Amniotic stem cell (primary cell): ENCODE measurements at regions not wholly inside any gene's neighbourhood (a gene's known extent, or its start where the extent isn't known, plus 50 kb on each side); places are given as distances from the start of the nearest gene placed in this dataset.

Experiments used
- DNase-seq: peaks from one replicate; lab custom pipeline; 2025; lab: John Stamatoyannopoulos, UW

GRCh38 chr15:98025237-98025636, 64.7 kb downstream of the ARRDC4 start:
- no peak for DNase-seq

DNA sequence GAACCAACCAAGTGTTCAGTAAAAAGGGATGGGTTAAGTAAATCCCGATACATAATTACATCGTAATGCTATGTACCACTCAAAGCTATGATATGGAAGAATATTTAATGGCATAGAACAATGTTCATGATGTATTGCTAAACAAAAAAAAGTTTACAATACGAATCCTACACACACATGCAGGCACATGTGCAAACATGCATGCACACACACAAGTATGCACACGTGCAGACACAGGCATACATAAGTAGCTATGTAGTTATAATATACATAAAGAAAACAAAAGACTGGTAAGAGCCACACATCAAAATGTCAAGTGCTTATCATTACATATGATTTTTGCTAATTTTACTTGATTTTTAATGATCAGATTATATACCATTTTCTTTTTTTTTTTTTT, 74.2 kb downstream of the ARRDC4 start:
- no peak for DNase-seq

DNA sequence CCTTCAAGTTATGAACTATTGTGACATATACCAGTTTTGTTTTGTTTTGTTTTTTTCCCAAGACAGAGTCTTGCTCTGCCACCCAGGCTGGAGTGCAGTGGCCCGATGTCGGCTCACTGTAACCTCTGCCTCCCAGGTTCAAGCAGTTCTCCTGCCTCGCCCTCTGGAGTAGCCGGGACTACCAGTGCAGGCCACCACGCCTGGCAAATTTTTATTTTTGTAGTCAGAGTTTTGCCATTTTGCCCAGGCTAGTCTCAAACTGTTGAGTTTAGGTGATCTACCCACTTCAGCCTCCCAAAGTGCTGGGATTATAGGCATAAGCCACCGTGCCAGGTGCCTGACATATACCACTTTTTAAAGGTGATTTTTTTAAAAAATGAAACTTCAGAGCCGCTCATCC, 74.6 kb downstream of the ARRDC4 start:
- DNase-seq: no peak

- no peak for DNase-seq
These were observed 75.1 kb downstream of the ARRDC4 start for GRCh38 chr15:98035577-98036010.

- no peak for DNase-seq
These were observed 79.1 kb downstream of the ARRDC4 start for GRCh38 chr15:98039596-98039995.

GRCh38 chr15:98040146-98040545, 79.6 kb downstream of the ARRDC4 start:
- no peak for DNase-seq

DNA sequence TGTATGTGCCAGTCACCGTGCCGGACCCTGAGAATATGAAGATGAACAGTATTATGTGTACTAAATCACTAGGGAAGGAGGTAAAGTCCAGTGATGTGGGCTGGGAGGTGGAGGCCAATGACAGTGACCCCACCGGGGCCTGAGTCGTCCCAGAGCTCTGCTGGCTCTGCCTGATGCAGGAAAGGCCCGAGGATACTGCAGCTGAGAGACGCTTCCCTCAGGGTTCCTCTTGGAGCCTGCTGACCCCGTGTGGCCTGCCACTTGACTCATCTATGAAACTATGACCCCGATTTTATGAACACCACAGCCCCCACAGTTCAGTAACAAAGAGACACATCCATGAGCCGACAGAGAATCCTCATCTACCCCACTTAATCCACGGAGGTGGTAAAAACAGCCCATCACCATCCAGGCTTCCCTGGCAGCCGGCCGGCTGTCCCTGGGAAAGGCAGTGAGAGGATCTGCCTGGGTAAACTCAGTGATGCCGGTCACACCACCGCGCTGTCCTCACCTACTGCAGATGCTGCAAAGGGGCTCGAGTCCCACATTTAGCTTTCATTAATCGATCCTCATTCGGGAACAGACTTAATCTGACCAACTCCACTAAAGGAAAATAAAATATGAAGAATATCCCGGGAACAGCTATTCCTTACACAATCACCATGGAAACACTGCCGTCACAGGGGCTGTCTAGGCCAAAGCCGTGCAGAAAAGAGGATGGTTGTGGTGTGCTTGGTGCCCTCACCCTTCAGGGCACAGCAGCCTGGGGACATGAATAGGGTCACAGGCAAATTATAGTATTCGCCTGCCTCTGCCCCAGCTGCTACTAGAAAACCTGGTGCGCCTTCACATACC, 82.9 kb downstream of the ARRDC4 start:
- no peak for DNase-seq

DNA sequence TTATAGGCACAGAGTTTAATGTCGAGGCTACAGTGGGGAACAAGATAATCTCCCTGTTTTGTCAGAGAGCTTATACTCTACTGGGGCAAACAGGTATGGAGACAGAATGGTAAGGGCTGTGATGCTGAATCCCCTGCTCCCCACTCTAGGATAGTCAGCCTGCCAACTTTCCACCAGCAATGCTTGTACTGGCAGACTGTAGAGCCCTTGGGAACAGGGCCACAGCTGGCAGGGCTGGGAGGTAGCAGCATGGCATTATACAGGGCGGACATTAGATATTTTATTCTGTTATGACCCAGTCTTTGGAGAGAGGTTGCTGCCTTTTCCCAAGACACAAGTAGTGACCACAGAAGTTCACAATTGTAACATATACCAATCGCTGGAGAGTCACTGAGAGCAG, 91.2 kb downstream of the ARRDC4 start:
- no peak for DNase-seq

GRCh38 chr15:98057453-98057852, 97.0 kb downstream of the ARRDC4 start:
- DNase-seq: no peak

- no peak for DNase-seq
These were observed 102.4 kb downstream of the ARRDC4 start for GRCh38 chr15:98062869-98063268.

- no peak for DNase-seq
These were observed 102.8 kb downstream of the ARRDC4 start for GRCh38 chr15:98063315-98063714.

DNA sequence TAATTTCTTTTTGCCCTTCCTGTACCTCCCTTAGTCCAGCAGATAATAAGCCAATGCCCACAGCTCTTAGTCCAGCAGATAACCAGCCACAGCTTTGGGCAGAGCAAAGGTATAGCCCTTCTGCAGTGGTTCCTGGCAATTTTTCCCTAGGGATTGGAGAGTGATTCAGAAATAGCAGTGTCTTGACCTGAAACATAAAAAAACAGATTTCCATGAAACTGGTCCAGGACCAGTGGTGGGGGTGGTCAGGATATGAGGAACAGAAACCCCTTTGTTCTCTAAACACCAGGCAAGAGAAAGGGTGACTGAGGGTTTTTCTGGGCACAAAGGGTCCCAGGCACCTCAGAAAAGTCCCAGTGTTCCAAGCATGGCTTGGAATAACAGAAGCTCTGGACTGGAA, 103.4 kb downstream of the ARRDC4 start:
- no peak for DNase-seq

DNA sequence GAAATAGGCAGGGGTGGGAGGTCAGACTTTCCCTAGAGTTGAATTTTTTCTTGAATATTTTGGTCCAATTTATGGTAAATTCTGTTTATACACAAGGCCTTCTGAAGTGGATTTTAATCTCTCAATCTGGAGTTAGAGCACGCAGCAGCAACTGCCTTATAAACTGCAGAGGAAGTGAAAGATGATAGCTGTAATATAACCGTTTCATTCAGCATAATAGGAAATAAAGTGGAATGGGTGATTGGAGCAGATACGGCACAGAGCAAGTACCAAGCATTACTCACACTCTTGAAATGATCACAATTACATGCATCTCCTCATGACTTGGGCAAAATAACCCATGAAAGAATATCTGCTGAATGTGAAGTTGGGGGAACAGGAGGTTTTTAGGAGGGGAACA, 106.8 kb downstream of the ARRDC4 start:
- DNase-seq: no peak

DNA sequence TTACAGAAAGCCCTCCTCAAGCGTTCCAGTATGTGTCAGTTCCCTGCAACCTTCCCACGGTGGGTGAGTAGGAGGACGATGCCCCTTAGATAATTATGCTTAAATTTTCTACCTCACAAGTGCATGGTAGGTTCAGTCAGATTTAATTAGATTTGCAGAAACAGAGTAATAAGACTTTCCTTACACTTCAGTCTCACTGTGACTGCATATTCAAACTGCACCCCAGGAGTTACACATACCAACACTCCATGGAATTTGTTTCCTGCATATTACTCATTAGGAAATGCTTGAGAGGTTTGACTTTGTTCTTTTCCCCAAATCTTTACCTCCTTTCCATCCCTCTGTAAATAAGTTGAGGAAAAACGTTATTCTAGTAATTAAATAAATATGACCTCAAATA, 108.8 kb downstream of the ARRDC4 start:
- DNase-seq: no peak

DNA sequence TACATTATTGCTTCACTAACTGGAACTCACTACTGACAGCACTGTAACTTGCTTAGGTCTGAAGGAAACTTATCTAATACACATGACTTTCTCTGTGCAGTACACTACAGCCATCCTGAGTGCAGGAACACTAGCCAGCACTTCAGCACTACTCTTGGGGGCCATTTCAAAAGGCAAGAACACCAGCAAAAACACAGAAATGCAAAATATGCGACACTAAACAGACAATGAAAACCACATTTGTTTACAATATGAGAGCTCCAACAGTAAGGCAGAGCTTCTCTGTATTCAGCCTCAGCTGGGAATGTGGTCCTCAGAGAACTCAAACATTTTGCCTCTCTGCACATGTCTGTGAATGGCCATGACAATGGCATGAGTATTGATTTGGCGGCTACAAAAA, 109.6 kb downstream of the ARRDC4 start:
- no peak for DNase-seq

DNA sequence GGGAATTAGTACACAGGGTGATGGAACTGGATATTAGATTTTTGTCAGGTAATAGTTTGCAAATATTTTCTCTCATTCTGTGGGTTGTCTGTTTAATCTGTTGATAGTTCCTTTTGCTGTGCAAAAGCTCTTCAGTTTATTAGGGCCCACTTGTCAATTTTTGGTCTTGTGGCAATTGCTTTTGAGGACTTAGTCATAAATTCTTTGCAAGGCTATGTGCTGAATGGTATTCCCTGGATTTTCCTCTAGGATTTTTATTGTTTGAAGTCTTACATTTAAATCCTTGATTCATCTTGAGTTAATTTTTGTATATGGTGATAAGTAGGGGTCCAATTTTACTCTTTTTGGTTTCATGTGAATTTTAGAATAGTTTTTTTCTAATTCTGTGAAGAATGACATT, 111.3 kb downstream of the ARRDC4 start:
- DNase-seq: no peak

DNA sequence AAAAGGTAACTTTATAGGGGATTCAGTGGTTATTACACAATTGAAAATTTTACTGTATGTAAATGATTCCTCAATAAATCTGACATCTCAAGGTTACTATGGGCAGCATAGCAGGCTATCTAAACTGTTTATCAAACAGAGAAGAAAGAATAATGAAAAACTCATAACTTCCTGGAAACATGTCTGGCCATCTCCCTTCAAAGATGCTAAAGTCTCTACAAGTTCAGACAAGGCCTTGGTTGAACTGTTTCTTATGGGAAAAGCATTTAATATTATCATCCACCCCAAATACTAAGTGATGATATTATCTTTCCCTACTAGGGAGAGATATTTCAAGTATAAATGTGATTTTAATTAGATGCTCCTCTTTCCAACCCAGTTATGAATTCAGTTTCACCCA, 114.9 kb downstream of the ARRDC4 start:
- no peak for DNase-seq

DNA sequence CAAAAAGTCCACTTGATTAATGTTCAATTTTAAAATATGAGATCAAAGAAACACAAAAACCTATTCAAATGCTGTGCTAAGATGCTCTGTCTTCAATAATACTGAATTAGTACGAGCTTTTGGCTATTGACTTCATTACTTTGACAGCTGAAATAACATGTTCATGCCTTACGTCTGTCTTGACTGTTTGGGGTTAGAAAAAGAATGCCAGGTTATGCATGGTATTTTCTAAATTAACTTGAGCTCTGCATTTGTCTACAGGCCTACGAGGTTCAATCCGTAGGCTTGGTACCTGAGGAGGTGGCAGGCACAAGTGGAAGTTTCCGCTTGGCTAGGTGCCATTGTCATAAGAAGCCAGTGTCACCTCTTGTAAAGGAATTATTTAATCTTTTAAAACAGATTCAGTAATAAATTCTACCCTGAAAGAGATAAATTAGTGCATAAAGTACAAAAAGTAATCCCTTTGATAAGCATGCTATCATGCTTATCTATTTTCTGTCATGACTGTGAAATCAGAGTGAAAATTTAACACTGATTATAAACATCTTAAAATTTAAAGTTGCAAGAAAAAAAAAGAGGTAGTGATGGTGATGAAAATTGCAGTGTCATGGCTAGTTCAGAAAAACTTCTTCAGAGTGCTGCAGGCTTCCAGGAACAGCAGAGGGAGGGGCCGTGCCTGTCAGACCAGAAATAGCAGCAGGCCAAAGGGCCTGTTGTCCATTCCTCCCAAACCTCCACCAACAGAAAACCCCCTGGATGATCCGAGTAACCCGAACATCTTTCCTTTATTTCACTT, 115.7 kb downstream of the ARRDC4 start:
- no peak for DNase-seq

DNA sequence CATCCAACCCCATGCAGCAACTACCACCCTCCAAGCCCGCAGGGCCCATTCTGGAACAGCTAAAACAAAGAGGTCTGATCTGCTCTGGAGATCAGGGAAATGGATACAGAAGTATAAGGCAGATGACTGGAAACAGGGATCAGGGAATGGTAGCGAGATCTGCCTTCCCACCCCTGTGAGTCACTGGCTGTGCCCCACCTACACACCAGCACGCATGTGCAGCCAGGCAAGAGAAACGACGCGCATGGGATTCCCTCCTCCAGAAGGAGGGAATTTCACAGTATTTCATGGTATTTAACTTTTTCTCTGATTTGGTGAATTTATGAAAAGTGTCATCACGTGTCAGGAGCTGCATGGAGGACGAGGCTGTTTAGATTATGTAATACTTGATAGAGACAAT, 116.7 kb downstream of the ARRDC4 start:
- DNase-seq: no peak

DNA sequence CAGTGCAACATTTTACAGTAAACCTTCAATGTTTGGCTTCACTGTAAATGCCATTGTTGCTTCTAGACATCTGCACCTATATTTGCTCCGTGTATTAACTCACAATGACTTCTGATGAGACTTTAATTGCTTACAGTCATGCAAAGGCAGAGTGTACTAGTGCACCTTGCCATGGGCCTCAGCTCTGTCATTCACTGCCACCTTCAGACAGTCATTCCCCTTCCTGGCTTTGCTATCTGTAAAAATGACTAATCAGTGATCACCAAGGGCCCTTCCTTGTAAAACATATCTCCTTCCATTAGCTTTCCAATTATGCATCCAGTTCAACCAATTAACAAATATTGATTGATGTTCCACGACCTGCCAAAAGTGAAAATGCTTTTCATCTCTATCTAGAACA, 120.3 kb downstream of the ARRDC4 start:
- no peak for DNase-seq

- no peak for DNase-seq
These were observed 122.9 kb downstream of the ARRDC4 start for GRCh38 chr15:98083203-98083910.

GRCh38 chr15:98085003-98085639, 124.6 kb downstream of the ARRDC4 start:
- peak; percentile 24 for DNase-seq
